ENCODE measurements at regions not wholly inside any gene's neighbourhood (a gene's known extent, or its start where the extent isn't known, plus 50 kb on each side); places are given as distances from the start of the nearest gene placed in this dataset.

GRCh38 chr15:94077938-94078337 is 153.4 kb upstream of the MCTP2 start:
- H3K4me3 ChIP-seq (ENCODE audit: low read depth, low read length), result no peak overlapping the region
- no peak for TF ChIP-seq CTCF (conservative IDR thresholded peaks at IDR 0.05; ENCODE audit: low read depth, low read length)
- DNase-seq (ENCODE audit: low read depth), result no peak

GRCh38 chr15:94075349-94075748 is 156.0 kb upstream of the MCTP2 start:
- DNase-seq (ENCODE audit: low read depth), result no peak
- no peak overlapping the region for H3K4me3 ChIP-seq (ENCODE audit: low read depth, low read length)
- TF ChIP-seq CTCF (conservative IDR thresholded peaks at IDR 0.05; ENCODE audit: low read depth, low read length), result no peak

GRCh38 chr15:94070356-94071295 is 160.7 kb upstream of the MCTP2 start:
- TF ChIP-seq CTCF (conservative IDR thresholded peaks at IDR 0.05; ENCODE audit: low read depth, low read length), result no peak
- no peak overlapping the region for H3K4me3 ChIP-seq (ENCODE audit: low read depth, low read length)
- DNase-seq (ENCODE audit: low read depth), result no peak

- H3K4me3 ChIP-seq (ENCODE audit: low read depth, low read length), result no peak overlapping the region
- no peak for DNase-seq (ENCODE audit: low read depth)
These were observed 161.5 kb upstream of the MCTP2 start for GRCh38 chr15:94069844-94070243.

GRCh38 chr15:94066811-94067210 is 164.6 kb upstream of the MCTP2 start:
- DNase-seq (ENCODE audit: low read depth), result no peak
- no peak for TF ChIP-seq CTCF (conservative IDR thresholded peaks at IDR 0.05; ENCODE audit: low read depth, low read length)

More at GRCh38 chr15:94069844-94070243, 161.5 kb upstream of the MCTP2 start:
- TF ChIP-seq CTCF (conservative IDR thresholded peaks at IDR 0.05; ENCODE audit: low read depth, low read length), result no peak

GRCh38 chr15:94066046-94066445 is 165.3 kb upstream of the MCTP2 start:
- no peak for TF ChIP-seq CTCF (conservative IDR thresholded peaks at IDR 0.05; ENCODE audit: low read depth, low read length)
- DNase-seq (ENCODE audit: low read depth), result no peak
- H3K4me3 ChIP-seq (ENCODE audit: low read depth, low read length), result no peak overlapping the region

More at GRCh38 chr15:94066811-94067210, 164.6 kb upstream of the MCTP2 start:
- H3K4me3 ChIP-seq (ENCODE audit: low read depth, low read length), result no peak overlapping the region

All from choroid plexus epithelial cell (primary cell).